HFFc6 (cell line): ENCODE measurements at regions not wholly inside any gene's neighbourhood (a gene's known extent, or its start where the extent isn't known, plus 50 kb on each side); places are given as distances from the start of the nearest gene placed in this dataset.

Source experiments
- DNase-seq: peaks from one replicate; pipeline ENCODE4 v3.0.0-alpha.2; 2018
- H3K27ac Mint-ChIP-seq: 2 replicates; pipeline ENCODE4 v1.8.0; 2020; ENCODE audit warnings: mild to moderate bottlenecking, mixed read lengths
- H3K27me3 Mint-ChIP-seq: 2 replicates; pipeline ENCODE4 v1.8.0; 2021; ENCODE audit warnings: mild to moderate bottlenecking, moderate library complexity, mixed read lengths; ENCODE audit not compliant: insufficient read depth
- H3K36me3 Mint-ChIP-seq: 2 replicates; pipeline ENCODE4 v1.8.0; 2021; ENCODE audit warnings: low read depth, mixed read lengths
- H3K4me1 Mint-ChIP-seq: 2 replicates; pipeline ENCODE4 v1.8.0; 2020; ENCODE audit warnings: low read depth, mixed read lengths
- H3K4me3 Mint-ChIP-seq: 2 replicates; pipeline ENCODE4 v1.8.0; 2020; ENCODE audit warnings: mild to moderate bottlenecking, moderate library complexity, mixed read lengths
- H3K9me3 Mint-ChIP-seq: 2 replicates; pipeline ENCODE4 v1.8.0; 2020; ENCODE audit warnings: mild to moderate bottlenecking, mixed read lengths
- CTCF ChIP-seq: fragments of 200-600 bp; sonication (generic); IDR thresholded peaks from 2 replicates; pipeline ENCODE4 v1.5.0; 2021; ENCODE audit warnings: antibody characterized with exemption, mild to moderate bottlenecking

GRCh38 chr5:124292322-124292855 is 454.1 kb downstream of the ZNF608 start:
- H3K4me1 Mint-ChIP-seq, result no peaks in the 10 kb centered on the region
- H3K27ac Mint-ChIP-seq, result no peak overlapping the region

DNA sequence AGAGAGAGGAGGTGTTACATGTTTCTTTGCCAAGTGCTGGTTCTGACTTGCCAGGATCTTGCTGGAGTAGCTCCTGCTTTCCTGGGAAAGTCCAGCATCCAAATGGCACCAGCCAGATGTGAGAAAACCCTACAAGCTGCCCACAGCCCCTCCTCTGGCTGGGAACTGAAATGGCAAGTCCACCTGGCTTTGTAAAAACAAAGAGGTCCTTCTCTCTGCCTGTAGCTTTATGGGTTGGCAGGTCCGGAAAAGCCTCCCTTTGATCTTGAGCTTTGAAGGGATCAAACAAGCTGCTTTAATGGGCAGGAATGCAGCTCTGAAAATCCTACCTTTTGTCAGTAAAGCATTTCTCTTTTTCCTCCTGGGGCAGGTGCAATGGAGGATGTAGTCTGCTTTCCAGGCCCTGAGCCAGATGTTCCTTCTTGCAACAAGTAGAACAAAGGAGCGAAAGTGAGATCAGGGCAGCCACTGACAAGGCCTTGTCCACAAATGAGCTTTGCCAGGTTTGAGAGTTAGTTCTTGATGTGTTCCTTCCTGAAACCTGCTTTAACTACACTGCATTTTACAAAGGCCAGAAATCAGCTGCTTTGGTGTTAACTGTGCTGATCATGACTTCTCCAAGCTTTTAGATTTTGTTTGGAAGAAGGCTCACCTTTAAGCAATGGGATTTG is 456.7 kb downstream of the ZNF608 start:
- Mint-ChIP-seq H3K4me1 (no peaks in the 10 kb centered on the region), H3K27me3 (peaks cover 1% of the 10 kb centered on the region; the same call in 1 of the 2 replicates), H3K9me3 (peaks cover 28% of the 10 kb centered on the region), H3K27ac (no peak overlapping the region), H3K36me3 (no peaks in the 10 kb centered on the region), H3K4me3 (no peak overlapping the region)
- DNase-seq, result no peak
- no peak for TF ChIP-seq CTCF

More at GRCh38 chr5:124292322-124292855, 454.1 kb downstream of the ZNF608 start:
- Mint-ChIP-seq H3K9me3 (peaks cover 40% of the 10 kb centered on the region), H3K4me3 (no peak overlapping the region), H3K27me3 (peaks cover 1% of the 10 kb centered on the region; the same call in 1 of the 2 replicates), H3K36me3 (no peaks in the 10 kb centered on the region)
- no peak for TF ChIP-seq CTCF
- DNase-seq, result no peak

DNA sequence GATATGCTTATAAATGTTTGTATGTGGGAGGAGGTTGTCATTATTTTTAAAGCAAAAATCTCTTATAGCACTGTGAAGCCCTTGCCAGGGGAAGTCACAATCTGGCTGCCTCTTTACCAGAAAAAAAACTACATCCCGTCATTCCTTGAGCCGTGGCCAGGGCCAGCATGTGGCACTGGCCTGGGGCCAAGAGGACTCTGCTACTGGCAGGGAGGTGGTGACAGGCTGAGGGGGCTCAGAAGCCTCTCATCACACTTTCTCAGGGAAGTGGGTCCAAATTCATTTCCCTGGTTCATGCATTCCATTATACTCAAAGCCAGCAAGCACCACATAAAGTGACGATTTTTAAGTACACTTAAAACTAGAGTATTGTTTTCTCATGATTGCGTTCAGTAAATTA is 457.3 kb downstream of the ZNF608 start:
- Mint-ChIP-seq H3K9me3 (peaks cover 21% of the 10 kb centered on the region), H3K4me3 (no peak overlapping the region), H3K27me3 (peaks cover 4% of the 10 kb centered on the region), H3K27ac (no peak overlapping the region), H3K36me3 (no peaks in the 10 kb centered on the region), H3K4me1 (no peaks in the 10 kb centered on the region)
- TF ChIP-seq CTCF, result no peak
- DNase-seq, result no peak

DNA sequence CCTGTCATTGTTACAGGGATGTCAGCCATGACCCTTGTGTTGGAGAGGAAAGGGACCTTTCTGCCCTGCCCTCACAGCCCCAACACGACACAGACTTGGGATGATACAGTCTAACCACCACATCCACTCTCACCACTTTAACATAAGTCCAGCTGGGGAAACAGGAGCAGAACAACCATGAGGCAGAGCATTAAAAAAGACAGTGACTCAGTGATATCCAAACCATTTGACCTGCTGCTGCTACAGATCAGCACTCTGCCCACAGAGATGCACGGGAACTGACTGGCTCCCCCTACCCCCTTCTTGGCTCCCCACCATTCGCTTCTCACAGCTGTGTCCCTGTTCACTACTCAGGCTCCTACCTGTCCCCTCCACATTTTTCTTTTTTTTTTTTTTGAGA is 458.6 kb downstream of the ZNF608 start:
- Mint-ChIP-seq H3K4me3 (no peak overlapping the region), H3K4me1 (no peaks in the 10 kb centered on the region), H3K9me3 (peaks cover 22% of the 10 kb centered on the region), H3K27ac (no peak overlapping the region), H3K27me3 (peaks cover 4% of the 10 kb centered on the region), H3K36me3 (no peaks in the 10 kb centered on the region)
- no peak for TF ChIP-seq CTCF
- no peak for DNase-seq

GRCh38 chr5:124285733-124286132 is 460.7 kb downstream of the ZNF608 start:
- Mint-ChIP-seq H3K4me3 (no peak overlapping the region), H3K4me1 (no peaks in the 10 kb centered on the region), H3K27me3 (peaks cover 4% of the 10 kb centered on the region), H3K9me3 (peaks cover 21% of the 10 kb centered on the region), H3K36me3 (no peaks in the 10 kb centered on the region), H3K27ac (no peak overlapping the region)
- TF ChIP-seq CTCF, result no peak
- no peak for DNase-seq
